ENCODE measurements at regions not wholly inside any gene's neighbourhood (a gene's known extent, or its start where the extent isn't known, plus 50 kb on each side); places are given as distances from the start of the nearest gene placed in this dataset.
A peak's percentile ranks its signal among the peaks of the same experiment; 100 is the strongest.

DNA sequence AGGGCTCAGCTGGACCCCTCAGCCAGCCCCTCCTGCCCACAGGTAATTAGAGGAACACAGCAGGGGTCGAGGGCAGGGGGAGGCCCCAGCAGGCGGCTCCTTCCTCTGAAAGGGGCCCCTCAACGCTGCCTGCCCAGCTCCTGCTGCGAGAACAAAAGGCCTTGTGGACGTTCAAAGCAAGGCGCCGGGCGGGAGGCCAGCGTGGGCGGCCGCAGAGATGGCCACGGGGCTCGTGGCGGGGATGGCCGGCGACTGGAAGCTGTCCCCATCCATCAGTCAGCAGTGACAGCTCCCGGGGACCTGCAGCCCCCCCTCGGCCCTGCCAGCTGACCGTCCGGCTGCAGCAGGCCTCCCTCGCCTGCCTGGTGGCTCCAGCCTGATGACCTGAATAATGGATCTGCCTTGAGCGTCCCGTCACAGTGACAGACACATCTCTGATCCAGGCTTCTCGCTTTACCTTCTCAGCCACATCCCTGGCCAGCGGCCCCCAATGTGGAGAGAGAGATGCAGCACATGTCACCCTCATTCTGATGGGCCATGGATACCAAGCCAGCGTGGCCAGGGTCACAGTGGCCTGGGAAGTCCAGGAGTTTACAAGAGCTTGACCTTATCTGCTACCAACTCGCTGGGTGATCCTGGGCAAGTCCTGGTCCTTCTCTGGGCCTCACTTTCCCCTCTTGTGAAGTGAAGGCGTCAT lies 159.3 kb downstream of the MN1 start:
- Histone ChIP-seq H3K9me3 (ENCODE audit: insufficient read depth in 2 of 2, low read depth in 1 of 2, low read length in 1 of 2) (no peaks in the 10 kb centered on the region), H3K4me1 (replicated peaks in 1 of 4; ENCODE audit: control insufficient read depth in 3 of 4, insufficient read depth in 4 of 4, low read length in 3 of 4) (peaks cover 9 to 36% (median 23%) of the 10 kb centered on the region in 4 experiments), H4K91ac (replicated peaks; ENCODE audit: insufficient read length, low read length) (peak overlapping the region; percentile 92), H3K56ac (replicated peaks; ENCODE audit: insufficient read length, low read depth, low read length) (no peak overlapping the region), H3K79me1 (ENCODE audit: low read depth, low read length) (no peaks in the 10 kb centered on the region), H3K4ac (replicated peaks; ENCODE audit: insufficient read length, low read depth, low read length) (no peak overlapping the region), H3K23me2 (ENCODE audit: low read depth, low read length) (no peaks in the 10 kb centered on the region), H4K8ac (ENCODE audit: extremely low read depth, insufficient read depth, low read length) (peak overlapping the region; percentile 46), H2BK20ac (ENCODE audit: low read length) (peak overlapping the region; percentile 89), H3K18ac (ENCODE audit: extremely low read depth, low read length) (peak overlapping the region; percentile 44), H3K4me3 (ENCODE audit: extremely low read depth in 1 of 4, insufficient read depth in 2 of 4, low read depth in 3 of 4, low read length in 4 of 4) (no peak overlapping the region), H2AFZ (ENCODE audit: low read length) (no peak overlapping the region), H3K27me3 (replicated peaks in 1 of 4; ENCODE audit: control insufficient read depth in 3 of 4, extremely low read depth in 1 of 4, insufficient read depth in 3 of 4, low read length in 3 of 4) (no peaks in the 10 kb centered on the region; a peak in 1 of 7 replicates), H4K20me1 (replicated peaks in 1 of 2; ENCODE audit: control insufficient read depth in 1 of 2, insufficient read depth in 2 of 2, low read length in 2 of 2) (no peaks in the 10 kb centered on the region), H2BK5ac (ENCODE audit: low read depth, low read length) (peak overlapping the region; percentile 87; the same call in 1 of the 2 replicates), H3K23ac (ENCODE audit: insufficient read length) (no peak overlapping the region), H3K27ac (ENCODE audit: low read depth, low read length) (no peak overlapping the region), H2BK12ac (ENCODE audit: low read depth, low read length) (peak overlapping the region; percentile 91; the same call in 1 of the 2 replicates), H3K14ac (ENCODE audit: insufficient read length) (no peak overlapping the region), H3K79me2 (ENCODE audit: control insufficient read depth in 1 of 2, insufficient read depth in 2 of 2, low read length in 2 of 2) (no peaks in the 10 kb centered on the region), H3K4me2 (ENCODE audit: insufficient read depth in 1 of 2, low read depth in 2 of 2, low read length in 2 of 2) (peak overlapping the region in 1 of 2 experiments; percentile 4; a peak in 1 of 4 replicates), H2BK15ac (ENCODE audit: low read length) (peak overlapping the region; percentile 85; the same call in 1 of the 2 replicates), H3K9ac (replicated peaks in 1 of 4; ENCODE audit: extremely low read depth in 1 of 4, low read depth in 3 of 4, low read length in 3 of 4) (no peak overlapping the region), H4K5ac (ENCODE audit: insufficient read length, low read depth, low read length) (peak overlapping the region; percentile 3), H3K36me3 (ENCODE audit: control insufficient read depth in 2 of 4, insufficient read depth in 4 of 4, low read length in 3 of 4) (no peaks in the 10 kb centered on the region), H2AK5ac (ENCODE audit: low read depth, low read length) (no peak overlapping the region), H2BK120ac (replicated peaks; ENCODE audit: low read depth, low read length) (peak overlapping the region; percentile 18)
- CTCF ChIA-PET (ENCODE audit: partially characterized antibody): interaction anchor here (1.3 to 2.9 kb wide), 4 partner anchors 16 to 27 kb away, joined by 3 to 11 read pairs (median 4); no protein-coding TSS in a partner anchor
- FAIRE-seq (no peak), DNase-seq (ENCODE audit: low read depth in 1 of 2, low spot score in 2 of 2) (no peak)
- TF ChIP-seq BRCA1 (IDR thresholded peaks at IDR 0.05; ENCODE audit: low read depth, low read length) (no peak), POLR2A (IDR thresholded peaks at IDR 0.05; ENCODE audit: control extremely low read depth in 1 of 2, low read depth in 2 of 2, low read length in 2 of 2) (no peak), CEBPB (IDR thresholded peaks at IDR 0.05; ENCODE audit: low read depth, low read length) (no peak)
- POLR2A ChIA-PET (ENCODE audit: partially characterized antibody): interaction anchor here (1.0 to 1.4 kb wide), 2 partner anchors 11 to 39 kb away, joined by 3 to 4 read pairs; no protein-coding TSS in a partner anchor
- 72% methylated on average over 27 of the region's 28 CpGs; no CpG with 5 or more reads in 1 of the 2 experiments for WGBS, 2 experiments (ENCODE audit: extremely low coverage in 1 of 2, insufficient coverage in 1 of 2, insufficient read length in 1 of 2, insufficient replicate concordance in 2 of 2, low coverage in 1 of 2, low lambda C conversion rate in 2 of 2, missing lambda C conversion rate in 1 of 2)

Data from H1 (cell line).